B cell (primary cell): ENCODE measurements at regions not wholly inside any gene's neighbourhood (a gene's known extent, or its start where the extent isn't known, plus 50 kb on each side); places are given as distances from the start of the nearest gene placed in this dataset.

Experiments
- ATAC-seq: fragments of 200-7000 bp; cut with Tn5 transposase; one replicate; pipeline ENCODE4 v1.10.0; 2021; ENCODE audit warnings: low read depth, mild to moderate bottlenecking, moderate number of reproducible peaks, moderate library complexity
- CTCF ChIA-PET: fragments of 350-600 bp; sonication (Branson Sonifier 250); formaldehyde crosslinking; loops from one replicate; lab custom pipeline; 2021; ENCODE audit warnings: antibody characterized with exemption, inconsistent platforms; lab: Charles Lee
- POLR2A ChIA-PET: fragments of 350-600 bp; sonication (Branson Sonifier 250); formaldehyde crosslinking; loops from one replicate; lab custom pipeline; 2021; ENCODE audit warnings: antibody characterized with exemption; lab: Charles Lee
- DNase-seq: peaks from one replicate; pipeline ENCODE4 v3.0.0; 2013
- H2AFZ ChIP-seq: 2 replicates; pipeline ENCODE4 v1.6.1; 2012; ENCODE audit warnings: mild to moderate bottlenecking, low read depth, low read length; ENCODE audit not compliant: insufficient read depth, poor library complexity, severe bottlenecking
- H3K27ac ChIP-seq, 2 donors: 1 replicate in 1 of 2; 2 replicates in 1 of 2; pipeline ENCODE4 v1.5.1; 2012 to 2013; ENCODE audit warnings: low read length in 2 of 2, mild to moderate bottlenecking in 2 of 2, moderate library complexity in 1 of 2
- H3K27me3 ChIP-seq, 4 experiments: fragments of 200-600 bp in 1 of 4; sonication (generic) in 1 of 4; replicated peaks in 1 of 4; 1 replicate in 2 of 4; 2 replicates in 2 of 4; pipeline versions ENCODE4 v1.6.1 to v1.7.0; 2013 to 2016; ENCODE audit warnings: low read length in 3 of 4, mild to moderate bottlenecking in 2 of 4, mixed read lengths in 1 of 4, moderate library complexity in 1 of 4; ENCODE audit not compliant: insufficient read depth in 4 of 4, control insufficient read depth in 3 of 4; ENCODE audit errors: control extremely low read depth in 1 of 4
- H3K36me3 ChIP-seq, 2 experiments: replicated peaks in 1 of 2; 1 replicate in 1 of 2; 2 replicates in 1 of 2; pipeline versions ENCODE4 v1.6.1 to v1.7.1; 2013; ENCODE audit warnings: low read length in 1 of 2; ENCODE audit not compliant: insufficient read depth in 2 of 2, control insufficient read depth in 1 of 2; ENCODE audit errors: control extremely low read depth in 1 of 2, extremely low read depth in 1 of 2
- H3K4me1 ChIP-seq, 2 donors: fragments of 200-600 bp in 1 of 2; sonication (generic) in 1 of 2; 1 replicate in 1 of 2; 2 replicates in 1 of 2; pipeline versions ENCODE4 v1.5.1 to v1.6.1; 2013 to 2017; ENCODE audit warnings: low read length in 2 of 2; ENCODE audit not compliant: control insufficient read depth in 2 of 2, insufficient read depth in 2 of 2
- H3K4me2 ChIP-seq: replicated peaks from 2 replicates; pipeline ENCODE3; 2012; ENCODE audit warnings: mild to moderate bottlenecking, low read depth, low read length; ENCODE audit not compliant: poor library complexity, severe bottlenecking
- H3K4me3 ChIP-seq, 5 experiments: fragments of 200-600 bp in 1 of 5; sonication (generic) in 1 of 5; 1 replicate in 3 of 5; 2 replicates in 2 of 5; pipeline versions ENCODE4 v1.5.1 to v1.7.0; 2011 to 2016; ENCODE audit warnings: low read length in 4 of 5, mild to moderate bottlenecking in 4 of 5, low read depth in 2 of 5, control low read depth in 1 of 5, moderate library complexity in 1 of 5; ENCODE audit not compliant: insufficient read depth in 1 of 5; ENCODE audit errors: control extremely low read depth in 1 of 5, extremely low read depth in 1 of 5
- H3K79me2 ChIP-seq: fragments of 200-600 bp; sonication (generic); one replicate; pipeline ENCODE4 v1.6.0; 2016; ENCODE audit warnings: low read length; ENCODE audit not compliant: control insufficient read depth, insufficient read depth
- H3K9ac ChIP-seq: fragments of 200-600 bp; sonication (generic); 2 replicates; pipeline ENCODE4 v1.6.1; 2017; ENCODE audit warnings: mild to moderate bottlenecking, low read length, moderate library complexity
- H3K9me3 ChIP-seq, 3 donors: one replicate each; pipeline versions ENCODE4 v1.6.1 to v1.7.1; 2013; ENCODE audit warnings: low read length in 2 of 3; ENCODE audit not compliant: control insufficient read depth in 2 of 3, insufficient read depth in 1 of 3; ENCODE audit errors: control extremely low read depth in 1 of 3
- H4K20me1 ChIP-seq: 2 replicates; pipeline ENCODE4 v1.6.0; 2012; ENCODE audit warnings: mild to moderate bottlenecking, low read length; ENCODE audit not compliant: insufficient read depth, control insufficient read depth, poor library complexity, severe bottlenecking
- H3K27ac Mint-ChIP-seq: one replicate; pipeline ENCODE4 v1.8.0; 2021; ENCODE audit warnings: mixed read lengths
- H3K27me3 Mint-ChIP-seq: one replicate; pipeline ENCODE4 v1.8.0; 2021; ENCODE audit warnings: mixed read lengths
- H3K4me1 Mint-ChIP-seq: one replicate; pipeline ENCODE4 v1.8.0; 2021; ENCODE audit warnings: mixed read lengths
- H3K4me3 Mint-ChIP-seq: one replicate; pipeline ENCODE4 v1.8.0; 2021; ENCODE audit warnings: mixed read lengths
- H3K9me3 Mint-ChIP-seq: one replicate; pipeline ENCODE4 v1.8.0; 2022; ENCODE audit warnings: mixed read lengths; ENCODE audit not compliant: insufficient read depth
- CTCF ChIP-seq: fragments of 200-600 bp; IDR thresholded peaks from one replicate; pipeline ENCODE4 v1.8.0; 2022; ENCODE audit warnings: antibody characterized with exemption, mild to moderate bottlenecking
- EZH2 ChIP-seq: IDR thresholded peaks from 2 replicates; pipeline ENCODE4 v1.6.1; 2012; ENCODE audit warnings: borderline replicate concordance, low read depth, mild to moderate bottlenecking, moderate library complexity, low read length; ENCODE audit not compliant: insufficient read depth, poor library complexity, severe bottlenecking
- WGBS: methylation state at CpG from one replicate; pipeline ENCODE4 v1.1.5; 2013; ENCODE audit warnings: missing lambda C conversion rate; ENCODE audit not compliant: insufficient coverage; 5-methylcytosine and 5-hydroxymethylcytosine counted together
- intact Hi-C: fragments of 100-400 bp; cut with micrococcal nuclease; formaldehyde crosslinking; loops from one replicate; pipeline ENCODE4 v1.10.0; 2022

- Mint-ChIP-seq H3K4me1 (no peaks in the 10 kb centered on the region), H3K4me3 (no peak overlapping the region), H3K27me3 (no peaks in the 10 kb centered on the region), H3K9me3 (no peaks in the 10 kb centered on the region), H3K27ac (no peak overlapping the region)
- Histone ChIP-seq H3K9ac (no peak overlapping the region), H3K9me3 (peaks cover 0 to 4% (median 0%) of the 10 kb centered on the region in 3 donors), H2AFZ (peak overlapping the region; percentile 8), H3K4me2 (no peak overlapping the region), H3K4me1 (no peaks in the 10 kb centered on the region), H3K79me2 (no peaks in the 10 kb centered on the region), H3K4me3 (no peak overlapping the region), H3K27me3 (no peaks in the 10 kb centered on the region), H3K27ac (no peak overlapping the region), H3K36me3 (no peaks in the 10 kb centered on the region), H4K20me1 (no peaks in the 10 kb centered on the region)
- ATAC-seq (no peak), DNase-seq (peak; percentile 10)
- TF ChIP-seq CTCF (peak; percentile 26), EZH2 (no peak)
- ChIA-PET CTCF (interaction anchor here (0.8 to 1.3 kb wide), 5 partner anchors 9 to 254 kb away, joined by 3 to 7 read pairs (median 4); no protein-coding TSS in a partner anchor), POLR2A (no interaction called here)
- intact Hi-C loops: no loop called here
- 78% methylated on average over 2 of the region's 4 CpGs for WGBS
Observed at GRCh38 chr21:17931080-17931479, 111.9 kb upstream of the C21orf91 start.

- H3K79me2 ChIP-seq: no peaks in the 10 kb centered on the region
- no peak overlapping the region for H3K4me3 ChIP-seq
- Mint-ChIP-seq H3K4me3 (no peak overlapping the region), H3K4me1 (no peaks in the 10 kb centered on the region), H3K27ac (no peak overlapping the region), H3K27me3 (no peaks in the 10 kb centered on the region), H3K9me3 (no peaks in the 10 kb centered on the region)
- ChIA-PET POLR2A (no interaction called here), CTCF (interaction anchor here (1.0 kb wide), 1 partner anchor 13 kb away, joined by 3 read pairs; no protein-coding TSS in a partner anchor)
- no peak overlapping the region for H3K9ac ChIP-seq
- H3K27ac ChIP-seq: no peak overlapping the region
- no peak overlapping the region for H2AFZ ChIP-seq
- no peak for ATAC-seq
- 100% methylated on average over 1 of the region's 1 CpG for WGBS
- H3K27me3 ChIP-seq: no peaks in the 10 kb centered on the region
- no peak for TF ChIP-seq EZH2
- no peak for TF ChIP-seq CTCF
- H3K4me2 ChIP-seq: no peak overlapping the region
- intact Hi-C loops: no loop called here
- H3K4me1 ChIP-seq: no peaks in the 10 kb centered on the region
- no peaks in the 10 kb centered on the region for H4K20me1 ChIP-seq
- no peaks in the 10 kb centered on the region for H3K36me3 ChIP-seq
- no peak for DNase-seq
- peaks cover 0 to 4% (median 0%) of the 10 kb centered on the region in 3 donors for H3K9me3 ChIP-seq
Observed at GRCh38 chr21:17930093-17930492, 110.9 kb upstream of the C21orf91 start.
